ENCODE measurements at regions not wholly inside any gene's neighbourhood (a gene's known extent, or its start where the extent isn't known, plus 50 kb on each side); places are given as distances from the start of the nearest gene placed in this dataset.

- TF ChIP-seq CTCF (IDR thresholded peaks at IDR 0.05) (no peak), POLR2A (IDR thresholded peaks at IDR 0.05) (no peak)
Observed at GRCh38 chr7:96422388-96422787, 100.5 kb upstream of the SLC25A13 start.

Measured in Peyer's patch (tissue), 4 donors.